ENCODE measurements at regions not wholly inside any gene's neighbourhood (a gene's known extent, or its start where the extent isn't known, plus 50 kb on each side); places are given as distances from the start of the nearest gene placed in this dataset.

DNA sequence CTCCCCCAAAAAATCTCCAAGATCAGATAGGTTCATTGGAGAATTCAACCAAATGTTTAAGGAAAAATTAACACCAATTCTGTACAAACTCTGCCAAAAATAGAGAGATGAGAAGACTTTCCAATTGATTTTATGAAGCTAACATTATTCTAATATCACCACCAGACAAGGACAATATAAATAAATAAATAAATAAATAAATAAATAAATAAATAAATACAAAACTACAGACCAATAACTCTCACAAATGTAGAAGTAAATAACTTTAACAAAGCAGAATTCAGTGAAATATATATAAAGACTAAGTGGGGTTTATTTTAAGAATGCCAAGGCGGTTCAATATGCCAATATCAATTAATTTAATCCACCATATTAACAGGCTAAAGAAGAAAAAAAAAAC lies 425.9 kb upstream of the GHITM start:
- H3K27ac ChIP-seq = no peak overlapping the region
- TF ChIP-seq ZFX (IDR thresholded peaks at IDR 0.05) = no peak
- TF ChIP-seq, protein P1, sequence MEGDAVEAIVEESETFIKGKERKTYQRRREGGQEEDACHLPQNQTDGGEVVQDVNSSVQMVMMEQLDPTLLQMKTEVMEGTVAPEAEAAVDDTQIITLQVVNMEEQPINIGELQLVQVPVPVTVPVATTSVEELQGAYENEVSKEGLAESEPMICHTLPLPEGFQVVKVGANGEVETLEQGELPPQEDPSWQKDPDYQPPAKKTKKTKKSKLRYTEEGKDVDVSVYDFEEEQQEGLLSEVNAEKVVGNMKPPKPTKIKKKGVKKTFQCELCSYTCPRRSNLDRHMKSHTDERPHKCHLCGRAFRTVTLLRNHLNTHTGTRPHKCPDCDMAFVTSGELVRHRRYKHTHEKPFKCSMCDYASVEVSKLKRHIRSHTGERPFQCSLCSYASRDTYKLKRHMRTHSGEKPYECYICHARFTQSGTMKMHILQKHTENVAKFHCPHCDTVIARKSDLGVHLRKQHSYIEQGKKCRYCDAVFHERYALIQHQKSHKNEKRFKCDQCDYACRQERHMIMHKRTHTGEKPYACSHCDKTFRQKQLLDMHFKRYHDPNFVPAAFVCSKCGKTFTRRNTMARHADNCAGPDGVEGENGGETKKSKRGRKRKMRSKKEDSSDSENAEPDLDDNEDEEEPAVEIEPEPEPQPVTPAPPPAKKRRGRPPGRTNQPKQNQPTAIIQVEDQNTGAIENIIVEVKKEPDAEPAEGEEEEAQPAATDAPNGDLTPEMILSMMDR (conservative IDR thresholded peaks at IDR 0.05) = no peak

DNA sequence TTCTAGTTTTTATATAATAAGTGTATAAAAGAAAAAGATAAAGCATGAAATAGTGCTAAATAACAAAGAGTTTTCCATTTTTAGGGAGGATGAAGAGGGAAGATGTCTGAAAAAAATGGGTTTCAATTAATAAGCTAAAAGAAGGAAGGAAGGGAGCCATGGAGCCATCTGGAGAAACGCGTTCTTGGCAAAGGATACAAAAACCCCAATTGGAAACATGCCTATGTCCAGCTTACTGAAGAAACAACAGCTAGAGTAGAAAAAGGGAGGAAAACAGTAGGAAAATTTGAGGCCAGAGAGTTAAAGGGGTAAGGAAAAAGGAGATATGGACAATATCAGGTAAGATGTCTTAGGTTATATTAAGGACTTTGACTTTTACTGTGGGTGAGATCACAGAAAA lies 416.2 kb upstream of the GHITM start:
- H3K27ac ChIP-seq = no peak overlapping the region
- no peak for TF ChIP-seq ZFX (IDR thresholded peaks at IDR 0.05)

DNA sequence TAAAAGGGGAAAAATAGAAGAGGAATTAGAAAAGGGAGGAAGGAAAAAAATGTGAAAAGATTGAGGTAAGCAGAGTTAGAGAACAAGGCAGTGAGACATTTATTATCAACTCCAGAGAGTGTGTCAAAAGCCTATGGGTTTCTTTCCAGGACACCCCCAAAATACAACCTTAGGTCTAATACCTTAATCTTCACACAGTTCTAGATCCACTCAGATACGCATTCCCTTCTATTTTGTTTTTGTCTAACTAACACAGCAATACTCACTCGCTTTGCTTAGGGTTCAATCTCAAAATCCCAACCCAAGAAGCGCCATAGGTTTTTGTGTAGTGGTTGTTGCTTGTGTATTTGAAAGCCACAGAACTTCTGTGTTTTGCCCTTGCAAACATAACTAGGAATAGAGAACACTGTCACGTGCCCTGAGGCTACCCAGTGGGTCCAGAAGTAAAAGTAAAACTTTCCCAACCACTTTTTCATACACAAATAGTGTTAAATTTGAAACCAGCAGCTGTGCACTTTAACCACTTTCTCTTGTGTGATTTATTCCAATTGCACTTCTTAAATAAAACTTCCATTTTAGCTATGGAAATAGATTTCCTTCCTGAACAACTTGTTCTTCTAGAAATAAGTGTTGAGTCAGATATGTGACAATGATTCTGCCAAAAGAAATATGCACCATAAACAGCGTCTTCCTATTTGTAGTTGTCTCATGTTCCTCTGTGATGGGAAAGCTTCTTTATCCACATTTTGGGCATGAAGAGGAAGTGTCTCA lies 414.7 kb upstream of the GHITM start:
- H3K27ac ChIP-seq = no peak overlapping the region
- TF ChIP-seq ZFX (IDR thresholded peaks at IDR 0.05) = no peak

DNA sequence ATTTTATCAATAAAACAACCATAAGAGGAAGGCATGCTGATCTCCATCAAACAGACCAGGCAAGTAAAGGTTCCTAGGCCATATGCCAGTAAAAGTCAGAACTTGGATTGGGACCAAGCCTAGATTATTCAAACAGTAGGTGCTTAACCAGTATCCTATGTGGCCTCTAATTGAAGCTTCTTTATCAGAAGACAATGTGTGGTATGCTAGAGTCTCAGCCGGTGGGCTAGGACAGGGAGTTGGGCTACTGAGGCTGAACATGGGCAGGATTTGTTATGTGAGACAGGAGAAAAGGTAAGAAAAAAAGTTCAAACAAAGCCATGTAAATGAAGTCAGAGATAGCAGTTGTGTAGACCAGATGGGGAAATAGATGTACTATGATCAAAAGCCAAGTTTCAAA lies 413.7 kb upstream of the GHITM start:
- TF ChIP-seq ZFX (IDR thresholded peaks at IDR 0.05) = no peak
- TF ChIP-seq, protein P1 (conservative IDR thresholded peaks at IDR 0.05) = no peak
- no peak overlapping the region for H3K27ac ChIP-seq

DNA sequence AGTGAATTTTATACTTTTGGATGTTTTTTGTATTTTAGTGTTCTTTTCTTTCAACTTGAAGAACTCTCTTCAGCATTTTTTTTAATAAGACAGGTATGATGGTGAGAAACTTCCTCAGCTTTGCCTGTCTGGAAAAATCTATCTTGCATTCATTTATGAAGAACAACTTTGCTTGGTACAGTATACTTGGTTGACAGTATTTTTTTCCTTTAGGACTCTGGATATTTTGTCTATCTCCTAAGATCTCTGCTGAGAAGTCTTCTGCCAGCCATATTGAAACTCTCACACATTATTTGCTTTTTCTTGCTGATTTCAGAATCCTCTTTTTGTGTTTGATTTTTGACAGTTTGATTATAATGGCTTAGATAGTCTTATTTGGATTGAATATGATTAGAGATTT lies 405.0 kb upstream of the GHITM start:
- no peak overlapping the region for H3K27ac ChIP-seq
- no peak for TF ChIP-seq ZFX (IDR thresholded peaks at IDR 0.05)
- TF ChIP-seq, protein P1 (conservative IDR thresholded peaks at IDR 0.05) = no peak

DNA sequence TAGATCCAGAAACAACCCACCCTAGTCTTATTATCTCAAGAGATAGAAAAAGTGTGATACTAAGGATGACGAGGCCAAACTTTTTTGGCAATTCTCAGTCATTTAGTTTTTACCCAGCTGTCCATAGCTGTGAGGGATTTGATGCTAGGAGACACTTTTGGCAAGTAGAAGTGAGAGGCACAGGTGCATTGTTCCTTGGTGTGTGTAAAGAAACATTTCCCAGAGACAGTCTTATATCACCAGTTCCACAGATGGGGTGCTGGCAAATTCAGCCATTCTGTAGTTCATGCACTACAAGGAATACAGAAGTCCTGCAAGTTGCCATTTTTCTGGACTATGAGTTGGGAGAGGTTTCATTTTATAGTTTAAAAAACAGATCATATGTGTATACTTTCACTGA lies 403.3 kb upstream of the GHITM start:
- no peak for TF ChIP-seq ZFX (IDR thresholded peaks at IDR 0.05)
- TF ChIP-seq, protein P1 (conservative IDR thresholded peaks at IDR 0.05) = no peak
- no peak overlapping the region for H3K27ac ChIP-seq

DNA sequence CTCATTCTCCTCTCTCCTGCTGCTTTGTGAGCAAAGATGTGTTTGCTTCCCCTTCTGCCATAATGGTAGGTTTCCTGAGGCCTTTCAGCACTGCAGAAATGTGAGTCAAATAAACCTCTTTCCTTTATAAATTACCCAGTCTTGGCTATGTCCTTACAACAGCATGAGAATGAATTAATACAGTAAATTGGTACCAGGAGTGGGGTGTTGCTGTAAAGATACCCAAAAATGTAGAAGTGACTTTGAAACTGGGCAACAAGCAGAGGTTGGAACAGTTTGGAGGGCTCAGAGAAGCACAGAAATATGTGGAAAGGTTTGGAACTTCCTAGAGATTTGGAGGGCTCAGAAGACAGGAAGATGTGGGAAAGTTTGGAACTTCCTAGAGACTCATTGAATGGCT lies 388.7 kb upstream of the GHITM start:
- TF ChIP-seq, protein P1 (conservative IDR thresholded peaks at IDR 0.05) = no peak
- no peak for TF ChIP-seq ZFX (IDR thresholded peaks at IDR 0.05)
- no peak overlapping the region for H3K27ac ChIP-seq

DNA sequence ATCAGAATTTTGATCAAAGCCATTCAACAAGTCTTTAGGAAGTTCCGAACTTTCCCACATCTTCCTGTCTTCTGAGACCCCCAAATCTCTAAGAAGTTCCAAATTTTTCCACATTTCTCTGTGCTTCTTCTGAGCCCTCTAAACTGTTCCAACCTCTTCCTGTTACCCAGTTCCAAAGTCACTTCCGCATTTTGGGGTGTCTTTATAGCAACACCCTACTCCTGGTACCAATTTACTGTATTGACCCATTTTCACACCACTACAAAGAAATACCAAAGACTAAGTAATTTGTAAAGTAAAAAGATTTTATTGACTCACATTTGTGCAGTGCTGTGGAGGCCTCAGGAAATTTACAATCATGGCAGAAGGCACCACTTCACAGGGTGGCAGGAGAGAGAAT lies 385.8 kb upstream of the GHITM start:
- TF ChIP-seq ZFX (IDR thresholded peaks at IDR 0.05) = no peak
- TF ChIP-seq, protein P1 (conservative IDR thresholded peaks at IDR 0.05) = no peak
- H3K27ac ChIP-seq = no peak overlapping the region

Data from C4-2B (cell line).